ENCODE measurements at regions not wholly inside any gene's neighbourhood (a gene's known extent, or its start where the extent isn't known, plus 50 kb on each side); places are given as distances from the start of the nearest gene placed in this dataset.
"Not testable (repeated sequence)": the region's sequence is repeated elsewhere in the genome, so short reads cannot be mapped to it uniquely, and the experiment has no call there.

GRCh38 chr10:77740396-77740795 lies 102.8 kb upstream of the KCNMA1 start:
- not testable (repeated sequence) for ATAC-seq; DNase-seq (ENCODE audit: low spot score in 2 of 2); H3K27ac Mint-ChIP-seq
- Mint-ChIP-seq H3K9me3 (peaks cover 24 to 27% of the 10 kb centered on the region in 2 donors), H3K36me3 (peaks cover 0 to 20% of the 10 kb centered on the region in 2 donors)

GRCh38 chr10:77738496-77739158 lies 101.0 kb upstream of the KCNMA1 start:
- Mint-ChIP-seq H3K27ac (no peak overlapping the region), H3K36me3 (peaks cover 0 to 20% of the 10 kb centered on the region in 2 donors), H3K9me3 (peaks cover 24 to 27% of the 10 kb centered on the region in 2 donors)
- DNase-seq (ENCODE audit: low spot score in 2 of 2) (no peak), ATAC-seq (no peak)

GRCh38 chr10:77737608-77738007 lies 100.0 kb upstream of the KCNMA1 start:
- peaks cover 24 to 27% of the 10 kb centered on the region in 2 donors for H3K9me3 Mint-ChIP-seq
- DNase-seq (ENCODE audit: low spot score in 2 of 2) (no peak), ATAC-seq (no peak)
- H3K27ac Mint-ChIP-seq = no peak overlapping the region
- peaks cover 0 to 20% of the 10 kb centered on the region in 2 donors for H3K36me3 Mint-ChIP-seq

GRCh38 chr10:77735136-77735535 lies 97.5 kb upstream of the KCNMA1 start:
- ATAC-seq; DNase-seq (ENCODE audit: low spot score in 2 of 2); H3K27ac Mint-ChIP-seq: not testable (repeated sequence)
- Mint-ChIP-seq H3K9me3 (peaks cover 20 to 24% of the 10 kb centered on the region in 2 donors), H3K36me3 (peaks cover 0 to 20% of the 10 kb centered on the region in 2 donors)

GRCh38 chr10:77732213-77733003 lies 94.8 kb upstream of the KCNMA1 start:
- no peak overlapping the region for H3K27ac Mint-ChIP-seq
- ATAC-seq = no peak
- no peak for DNase-seq (ENCODE audit: low spot score in 2 of 2)
- peaks cover 5 to 7% of the 10 kb centered on the region in 2 donors for H3K9me3 Mint-ChIP-seq
- H3K36me3 Mint-ChIP-seq = peaks cover 0 to 7% of the 10 kb centered on the region in 2 donors

- ATAC-seq (no peak), DNase-seq (ENCODE audit: low spot score in 2 of 2) (no peak)
- Mint-ChIP-seq H3K36me3 (no peaks in the 10 kb centered on the region), H3K9me3 (peaks cover 3 to 7% of the 10 kb centered on the region in 2 donors), H3K27ac (no peak overlapping the region)
Observed at GRCh38 chr10:77727481-77727880, 89.9 kb upstream of the KCNMA1 start.

GRCh38 chr10:77726732-77727131 lies 89.1 kb upstream of the KCNMA1 start:
- peaks cover 3 to 7% of the 10 kb centered on the region in 2 donors for H3K9me3 Mint-ChIP-seq
- ATAC-seq = no peak
- no peaks in the 10 kb centered on the region for H3K36me3 Mint-ChIP-seq
- no peak for DNase-seq (ENCODE audit: low spot score in 2 of 2)
- no peak overlapping the region for H3K27ac Mint-ChIP-seq

- Mint-ChIP-seq H3K27ac (no peak overlapping the region), H3K36me3 (no peaks in the 10 kb centered on the region), H3K9me3 (peaks cover 3 to 7% of the 10 kb centered on the region in 2 donors)
- DNase-seq (ENCODE audit: low spot score in 2 of 2) (no peak), ATAC-seq (no peak)
Observed at GRCh38 chr10:77726301-77726700, 88.7 kb upstream of the KCNMA1 start.

GRCh38 chr10:77724820-77725219 lies 87.2 kb upstream of the KCNMA1 start:
- H3K9me3 Mint-ChIP-seq = peaks cover 3 to 7% of the 10 kb centered on the region in 2 donors
- no peak overlapping the region for H3K27ac Mint-ChIP-seq
- DNase-seq (ENCODE audit: low spot score in 2 of 2) (no peak), ATAC-seq (no peak)
- H3K36me3 Mint-ChIP-seq = no peaks in the 10 kb centered on the region

- no peak for ATAC-seq
- Mint-ChIP-seq H3K36me3 (no peaks in the 10 kb centered on the region), H3K9me3 (peaks cover 3 to 7% of the 10 kb centered on the region in 2 donors), H3K27ac (no peak overlapping the region)
- no peak for DNase-seq (ENCODE audit: low spot score in 2 of 2)
Observed at GRCh38 chr10:77723376-77723775, 85.8 kb upstream of the KCNMA1 start.

- DNase-seq (ENCODE audit: low spot score in 2 of 2); H3K9me3 Mint-ChIP-seq; ATAC-seq; H3K36me3 Mint-ChIP-seq; H3K27ac Mint-ChIP-seq: not testable (repeated sequence)
Observed at GRCh38 chr10:77722956-77723355, 85.3 kb upstream of the KCNMA1 start.

- ATAC-seq = no peak
- peaks cover 3 to 7% of the 10 kb centered on the region in 2 donors for H3K9me3 Mint-ChIP-seq
- no peaks in the 10 kb centered on the region for H3K36me3 Mint-ChIP-seq
- DNase-seq (ENCODE audit: low spot score in 2 of 2) = no peak
- no peak overlapping the region for H3K27ac Mint-ChIP-seq
Observed at GRCh38 chr10:77721815-77722214, 84.2 kb upstream of the KCNMA1 start.

GRCh38 chr10:77718957-77719356 lies 81.3 kb upstream of the KCNMA1 start:
- no peaks in the 10 kb centered on the region for H3K36me3 Mint-ChIP-seq
- H3K9me3 Mint-ChIP-seq = peaks cover 0 to 6% of the 10 kb centered on the region in 2 donors
- ATAC-seq = no peak
- no peak for DNase-seq (ENCODE audit: low spot score in 2 of 2)
- H3K27ac Mint-ChIP-seq = no peak overlapping the region

- DNase-seq (ENCODE audit: low spot score in 2 of 2); H3K27ac Mint-ChIP-seq; H3K36me3 Mint-ChIP-seq; ATAC-seq; H3K9me3 Mint-ChIP-seq: not testable (repeated sequence)
Observed at GRCh38 chr10:77718312-77718711, 80.7 kb upstream of the KCNMA1 start.

- DNase-seq (ENCODE audit: low spot score in 2 of 2) (no peak), ATAC-seq (no peak)
- Mint-ChIP-seq H3K27ac (no peak overlapping the region), H3K36me3 (no peaks in the 10 kb centered on the region), H3K9me3 (no peaks in the 10 kb centered on the region)
Observed at GRCh38 chr10:77717336-77717735, 79.7 kb upstream of the KCNMA1 start.

- Mint-ChIP-seq H3K9me3 (no peaks in the 10 kb centered on the region), H3K27ac (no peak overlapping the region), H3K36me3 (no peaks in the 10 kb centered on the region)
- no peak for DNase-seq (ENCODE audit: low spot score in 2 of 2)
- ATAC-seq = no peak
Observed at GRCh38 chr10:77716458-77717317, 79.1 kb upstream of the KCNMA1 start.

GRCh38 chr10:77715536-77715935 lies 77.9 kb upstream of the KCNMA1 start:
- ATAC-seq = no peak
- H3K36me3 Mint-ChIP-seq = no peaks in the 10 kb centered on the region

More at GRCh38 chr10:77715536-77715935, 77.9 kb upstream of the KCNMA1 start:
- DNase-seq (ENCODE audit: low spot score in 2 of 2) = no peak
- H3K27ac Mint-ChIP-seq = no peak overlapping the region
- H3K9me3 Mint-ChIP-seq = no peaks in the 10 kb centered on the region
